ENCODE measurements at regions not wholly inside any gene's neighbourhood (a gene's known extent, or its start where the extent isn't known, plus 50 kb on each side); places are given as distances from the start of the nearest gene placed in this dataset.

DNA sequence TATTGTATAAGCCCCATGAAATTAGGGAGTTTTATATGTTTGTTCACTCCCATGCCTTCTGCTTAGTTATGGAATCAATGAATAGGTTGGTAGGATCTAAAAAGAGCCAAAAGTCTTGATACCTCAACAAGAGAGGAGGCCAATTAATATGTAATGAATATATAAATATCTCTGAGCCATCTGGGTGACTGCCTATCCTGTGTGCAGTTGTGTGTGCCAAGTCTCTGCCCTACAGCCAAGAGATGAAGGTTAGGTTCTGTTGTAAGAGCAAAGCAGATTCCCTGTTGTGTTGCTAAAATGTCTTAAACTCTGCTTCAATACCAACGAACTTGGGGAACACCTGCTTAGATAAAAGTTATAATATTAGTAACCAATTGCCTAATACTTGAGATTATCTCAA, 61.8 kb upstream of the GORAB start (continued):
- TF ChIP-seq, protein P1, sequence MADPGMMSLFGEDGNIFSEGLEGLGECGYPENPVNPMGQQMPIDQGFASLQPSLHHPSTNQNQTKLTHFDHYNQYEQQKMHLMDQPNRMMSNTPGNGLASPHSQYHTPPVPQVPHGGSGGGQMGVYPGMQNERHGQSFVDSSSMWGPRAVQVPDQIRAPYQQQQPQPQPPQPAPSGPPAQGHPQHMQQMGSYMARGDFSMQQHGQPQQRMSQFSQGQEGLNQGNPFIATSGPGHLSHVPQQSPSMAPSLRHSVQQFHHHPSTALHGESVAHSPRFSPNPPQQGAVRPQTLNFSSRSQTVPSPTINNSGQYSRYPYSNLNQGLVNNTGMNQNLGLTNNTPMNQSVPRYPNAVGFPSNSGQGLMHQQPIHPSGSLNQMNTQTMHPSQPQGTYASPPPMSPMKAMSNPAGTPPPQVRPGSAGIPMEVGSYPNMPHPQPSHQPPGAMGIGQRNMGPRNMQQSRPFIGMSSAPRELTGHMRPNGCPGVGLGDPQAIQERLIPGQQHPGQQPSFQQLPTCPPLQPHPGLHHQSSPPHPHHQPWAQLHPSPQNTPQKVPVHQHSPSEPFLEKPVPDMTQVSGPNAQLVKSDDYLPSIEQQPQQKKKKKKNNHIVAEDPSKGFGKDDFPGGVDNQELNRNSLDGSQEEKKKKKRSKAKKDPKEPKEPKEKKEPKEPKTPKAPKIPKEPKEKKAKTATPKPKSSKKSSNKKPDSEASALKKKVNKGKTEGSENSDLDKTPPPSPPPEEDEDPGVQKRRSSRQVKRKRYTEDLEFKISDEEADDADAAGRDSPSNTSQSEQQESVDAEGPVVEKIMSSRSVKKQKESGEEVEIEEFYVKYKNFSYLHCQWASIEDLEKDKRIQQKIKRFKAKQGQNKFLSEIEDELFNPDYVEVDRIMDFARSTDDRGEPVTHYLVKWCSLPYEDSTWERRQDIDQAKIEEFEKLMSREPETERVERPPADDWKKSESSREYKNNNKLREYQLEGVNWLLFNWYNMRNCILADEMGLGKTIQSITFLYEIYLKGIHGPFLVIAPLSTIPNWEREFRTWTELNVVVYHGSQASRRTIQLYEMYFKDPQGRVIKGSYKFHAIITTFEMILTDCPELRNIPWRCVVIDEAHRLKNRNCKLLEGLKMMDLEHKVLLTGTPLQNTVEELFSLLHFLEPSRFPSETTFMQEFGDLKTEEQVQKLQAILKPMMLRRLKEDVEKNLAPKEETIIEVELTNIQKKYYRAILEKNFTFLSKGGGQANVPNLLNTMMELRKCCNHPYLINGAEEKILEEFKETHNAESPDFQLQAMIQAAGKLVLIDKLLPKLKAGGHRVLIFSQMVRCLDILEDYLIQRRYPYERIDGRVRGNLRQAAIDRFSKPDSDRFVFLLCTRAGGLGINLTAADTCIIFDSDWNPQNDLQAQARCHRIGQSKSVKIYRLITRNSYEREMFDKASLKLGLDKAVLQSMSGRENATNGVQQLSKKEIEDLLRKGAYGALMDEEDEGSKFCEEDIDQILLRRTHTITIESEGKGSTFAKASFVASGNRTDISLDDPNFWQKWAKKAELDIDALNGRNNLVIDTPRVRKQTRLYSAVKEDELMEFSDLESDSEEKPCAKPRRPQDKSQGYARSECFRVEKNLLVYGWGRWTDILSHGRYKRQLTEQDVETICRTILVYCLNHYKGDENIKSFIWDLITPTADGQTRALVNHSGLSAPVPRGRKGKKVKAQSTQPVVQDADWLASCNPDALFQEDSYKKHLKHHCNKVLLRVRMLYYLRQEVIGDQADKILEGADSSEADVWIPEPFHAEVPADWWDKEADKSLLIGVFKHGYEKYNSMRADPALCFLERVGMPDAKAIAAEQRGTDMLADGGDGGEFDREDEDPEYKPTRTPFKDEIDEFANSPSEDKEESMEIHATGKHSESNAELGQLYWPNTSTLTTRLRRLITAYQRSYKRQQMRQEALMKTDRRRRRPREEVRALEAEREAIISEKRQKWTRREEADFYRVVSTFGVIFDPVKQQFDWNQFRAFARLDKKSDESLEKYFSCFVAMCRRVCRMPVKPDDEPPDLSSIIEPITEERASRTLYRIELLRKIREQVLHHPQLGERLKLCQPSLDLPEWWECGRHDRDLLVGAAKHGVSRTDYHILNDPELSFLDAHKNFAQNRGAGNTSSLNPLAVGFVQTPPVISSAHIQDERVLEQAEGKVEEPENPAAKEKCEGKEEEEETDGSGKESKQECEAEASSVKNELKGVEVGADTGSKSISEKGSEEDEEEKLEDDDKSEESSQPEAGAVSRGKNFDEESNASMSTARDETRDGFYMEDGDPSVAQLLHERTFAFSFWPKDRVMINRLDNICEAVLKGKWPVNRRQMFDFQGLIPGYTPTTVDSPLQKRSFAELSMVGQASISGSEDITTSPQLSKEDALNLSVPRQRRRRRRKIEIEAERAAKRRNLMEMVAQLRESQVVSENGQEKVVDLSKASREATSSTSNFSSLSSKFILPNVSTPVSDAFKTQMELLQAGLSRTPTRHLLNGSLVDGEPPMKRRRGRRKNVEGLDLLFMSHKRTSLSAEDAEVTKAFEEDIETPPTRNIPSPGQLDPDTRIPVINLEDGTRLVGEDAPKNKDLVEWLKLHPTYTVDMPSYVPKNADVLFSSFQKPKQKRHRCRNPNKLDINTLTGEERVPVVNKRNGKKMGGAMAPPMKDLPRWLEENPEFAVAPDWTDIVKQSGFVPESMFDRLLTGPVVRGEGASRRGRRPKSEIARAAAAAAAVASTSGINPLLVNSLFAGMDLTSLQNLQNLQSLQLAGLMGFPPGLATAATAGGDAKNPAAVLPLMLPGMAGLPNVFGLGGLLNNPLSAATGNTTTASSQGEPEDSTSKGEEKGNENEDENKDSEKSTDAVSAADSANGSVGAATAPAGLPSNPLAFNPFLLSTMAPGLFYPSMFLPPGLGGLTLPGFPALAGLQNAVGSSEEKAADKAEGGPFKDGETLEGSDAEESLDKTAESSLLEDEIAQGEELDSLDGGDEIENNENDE (IDR thresholded peaks at IDR 0.05; ENCODE audit: insufficient replicate concordance, low read length), result no peak
- no peak for TF ChIP-seq POU5F1 (IDR thresholded peaks at IDR 0.05; ENCODE audit: low read depth, low read length)
- TF ChIP-seq HDAC2 (IDR thresholded peaks at IDR 0.05; ENCODE audit: borderline replicate concordance in 1 of 2, low read depth in 2 of 2, low read length in 2 of 2), result no peak
- no peak for TF ChIP-seq TEAD4 (IDR thresholded peaks at IDR 0.05; ENCODE audit: low read depth, low read length)

Data from H1 (cell line).